ENCODE measurements at regions not wholly inside any gene's neighbourhood (a gene's known extent, or its start where the extent isn't known, plus 50 kb on each side); places are given as distances from the start of the nearest gene placed in this dataset. TPM values are rescaled to one million over a fixed set of nuclear protein-coding genes. Genes with fewer than 3 reads are reported as not detected.

Small RNAs in the stretch of these regions (microRNA-seq; reads per million reads assigned to microRNA genes)
- gene AL390123.1 (ENCODE audit: insufficient read depth, insufficient read length) (not detected), gene RNA5SP326 (ENCODE audit: insufficient read depth, insufficient read length) (not detected), gene RNU5B-6P (ENCODE audit: insufficient read depth, insufficient read length) (not detected), gene RNU6-839P (ENCODE audit: insufficient read depth, insufficient read length) (not detected)

Small RNAs in the stretch of these regions (small RNA-seq; reads per million reads assigned to genes)
- gene AL390123.1 (0 reads per million in 5 experiments), gene RNA5SP326 (0 to 3.7 (median 0.60) reads per million in 5 experiments), gene RNU5B-6P (0 to 1.2 (median 0) reads per million in 5 experiments), gene RNU6-839P (0 to 0.85 (median 0) reads per million in 5 experiments)

All from IMR-90 (cell line).